IMR-90 (cell line): ENCODE measurements at regions not wholly inside any gene's neighbourhood (a gene's known extent, or its start where the extent isn't known, plus 50 kb on each side); places are given as distances from the start of the nearest gene placed in this dataset.

Experiments used
- ATAC-seq: fragments of 200-7000 bp; cut with Tn5 transposase; 2 replicates; pipeline ENCODE4 v1.9.1; 2020; ENCODE audit warnings: low read depth, mild to moderate bottlenecking, moderate library complexity
- BruUV-seq: library from RNA; stranded (reverse); fragments of 400-500 nt; replicated peaks from 2 replicates; lab custom pipeline; 2021; lab: Mats Ljungman, UMichigan
- CTCF ChIA-PET: fragments of 300-600 bp; formaldehyde crosslinking; extraction: SDS; loops from one replicate; lab custom pipeline; 2021; ENCODE audit warnings: antibody characterized with exemption; lab: Yijun Ruan, JAX
- POLR2A ChIA-PET: fragments of 300-600 bp; sonication (Branson Sonifier 250); formaldehyde crosslinking; loops from one replicate; lab custom pipeline; 2022; ENCODE audit warnings: antibody characterized with exemption; ENCODE audit not compliant: unreplicated experiment; lab: Charles Lee
- DNase-seq: peaks from one replicate; pipeline ENCODE4 v3.0.0; 2013
- H2AFZ ChIP-seq: replicated peaks from 2 replicates; pipeline ENCODE3; 2013; ENCODE audit warnings: low read length, mild to moderate bottlenecking; ENCODE audit not compliant: poor library complexity
- H2AK5ac ChIP-seq: 2 replicates; pipeline ENCODE4 v1.6.1; 2013; ENCODE audit warnings: low read depth, low read length, inconsistent platforms
- H2AK9ac ChIP-seq: replicated peaks from 2 replicates; pipeline ENCODE3; 2013; ENCODE audit warnings: mild to moderate bottlenecking, low read depth, low read length, moderate library complexity; ENCODE audit not compliant: poor library complexity
- H2BK120ac ChIP-seq: 2 replicates; pipeline ENCODE4 v1.6.1; 2013; ENCODE audit warnings: low read depth, low read length, inconsistent platforms
- H2BK15ac ChIP-seq: 3 replicates; pipeline ENCODE4 v1.6.1; 2013; ENCODE audit warnings: low read depth, low read length, inconsistent platforms
- H2BK20ac ChIP-seq: 2 replicates; pipeline ENCODE4 v1.6.1; 2013; ENCODE audit warnings: low read depth, mild to moderate bottlenecking, inconsistent platforms, low read length, moderate library complexity
- H2BK5ac ChIP-seq: 2 replicates; pipeline ENCODE4 v1.6.1; 2013; ENCODE audit warnings: mild to moderate bottlenecking, low read depth, low read length, inconsistent platforms; ENCODE audit not compliant: poor library complexity, severe bottlenecking
- H3K14ac ChIP-seq: replicated peaks from 2 replicates; pipeline ENCODE4 v1.6.1; 2013; ENCODE audit warnings: low read depth, low read length, inconsistent platforms
- H3K18ac ChIP-seq: 2 replicates; pipeline ENCODE4 v1.6.1; 2013; ENCODE audit warnings: low read depth, low read length, control low read depth
- H3K23ac ChIP-seq: 2 replicates; pipeline ENCODE4 v1.6.1; 2013; ENCODE audit warnings: low read depth, low read length, inconsistent platforms
- H3K27ac ChIP-seq: 2 replicates; pipeline ENCODE4 v1.5.1; 2013; ENCODE audit warnings: mild to moderate bottlenecking, control low read depth, low read length; ENCODE audit not compliant: insufficient read depth
- H3K27me3 ChIP-seq: 2 replicates; pipeline ENCODE4 v1.6.1; 2013; ENCODE audit warnings: low read length; ENCODE audit not compliant: control insufficient read depth, insufficient read depth
- H3K36me3 ChIP-seq: 2 replicates; pipeline ENCODE4 v1.6.1; 2013; ENCODE audit warnings: low read length, mixed read lengths; ENCODE audit not compliant: control insufficient read depth, insufficient read depth
- H3K4ac ChIP-seq: 2 replicates; pipeline ENCODE4 v1.6.1; 2013; ENCODE audit warnings: low read depth, low read length, inconsistent platforms
- H3K4me1 ChIP-seq: 2 replicates; pipeline ENCODE4 v1.6.1; 2013; ENCODE audit warnings: low read length, mixed read lengths; ENCODE audit not compliant: control insufficient read depth, insufficient read depth
- H3K4me2 ChIP-seq: 2 replicates; pipeline ENCODE4 v1.6.1; 2013; ENCODE audit warnings: low read depth, mild to moderate bottlenecking, control low read depth, low read length, moderate library complexity
- H3K4me3 ChIP-seq: 2 replicates; pipeline ENCODE4 v1.5.1; 2013; ENCODE audit warnings: low read depth, mild to moderate bottlenecking, control low read depth, low read length, moderate library complexity; ENCODE audit not compliant: insufficient read depth
- H3K56ac ChIP-seq: 2 replicates; pipeline ENCODE4 v1.6.1; 2013; ENCODE audit warnings: low read length, inconsistent platforms; ENCODE audit not compliant: insufficient read depth; ENCODE audit errors: extremely low read depth
- H3K79me1 ChIP-seq, 2 experiments: 2 replicates each; pipeline ENCODE4 v1.6.1; 2013; ENCODE audit warnings: low read length in 2 of 2, inconsistent platforms in 1 of 2, low read depth in 1 of 2
- H3K9ac ChIP-seq: 2 replicates; pipeline ENCODE4 v1.6.1; 2013; ENCODE audit warnings: low read depth, low read length, control low read depth
- H3K9me1 ChIP-seq: 2 replicates; pipeline ENCODE4 v1.6.1; 2013; ENCODE audit warnings: low read length, inconsistent platforms; ENCODE audit not compliant: insufficient read depth
- H3K9me3 ChIP-seq: 2 replicates; pipeline ENCODE4 v1.6.1; 2013; ENCODE audit warnings: low read length; ENCODE audit not compliant: control insufficient read depth, insufficient read depth
- H4K20me1 ChIP-seq: 2 replicates; pipeline ENCODE4 v1.6.1; 2013; ENCODE audit warnings: low read length, inconsistent platforms; ENCODE audit not compliant: insufficient read depth
- H4K5ac ChIP-seq: 2 replicates; pipeline ENCODE4 v1.6.1; 2013; ENCODE audit warnings: mild to moderate bottlenecking, low read depth, low read length, control low read depth
- H4K8ac ChIP-seq, 2 experiments: 2 replicates each; pipeline ENCODE4 v1.6.1; 2013; ENCODE audit warnings: low read depth in 2 of 2, low read length in 2 of 2, control low read depth in 1 of 2, inconsistent platforms in 1 of 2
- H4K91ac ChIP-seq: 2 replicates; pipeline ENCODE4 v1.6.1; 2013; ENCODE audit warnings: low read depth, low read length, inconsistent platforms; ENCODE audit not compliant: insufficient read depth
- CEBPB ChIP-seq: IDR thresholded peaks from 2 replicates; pipeline ENCODE4 v1.6.1; 2012; ENCODE audit warnings: low read depth, low read length, improper control_type of control experiment
- MAZ ChIP-seq: IDR thresholded peaks from 2 replicates; pipeline ENCODE4 v1.6.1; 2012; ENCODE audit warnings: low read depth, mild to moderate bottlenecking, low read length, improper control_type of control experiment, moderate library complexity, borderline replicate concordance
- MXI1 ChIP-seq: IDR thresholded peaks from 2 replicates; pipeline ENCODE4 v1.6.1; 2012; ENCODE audit warnings: low read depth, mild to moderate bottlenecking, low read length, moderate library complexity, borderline replicate concordance
- NFE2L2 ChIP-seq: fragments of 150-350 bp; IDR thresholded peaks from 2 replicates; pipeline ENCODE4 v1.6.1; 2016; ENCODE audit warnings: low read depth, mild to moderate bottlenecking, low read length
- POLR2A ChIP-seq: IDR thresholded peaks from 2 replicates; pipeline ENCODE4 v1.6.1; 2012; ENCODE audit warnings: mild to moderate bottlenecking, low read depth, low read length
- RAD21 ChIP-seq: IDR thresholded peaks from 2 replicates; pipeline ENCODE4 v1.6.1; 2012; ENCODE audit warnings: low read length, improper control_type of control experiment
- WGBS, 2 experiments: methylation state at CpG; one replicate each; pipeline versions ENCODE4 v1.1.5 to v1.1.7; 2013; ENCODE audit warnings: missing lambda C conversion rate in 2 of 2; ENCODE audit not compliant: insufficient read length in 1 of 2; ENCODE audit errors: extremely low coverage in 2 of 2; 5-methylcytosine and 5-hydroxymethylcytosine counted together
- dilution Hi-C: fragments of 300-500 bp; cut with HindIII; formaldehyde crosslinking; loops from one replicate; pipeline ENCODE4 v1.14.3; 2018; ENCODE audit warnings: low sequenced_read_pairs; ENCODE audit not compliant: unreplicated experiment
- in situ Hi-C: fragments of 300-500 bp; cut with MboI; formaldehyde crosslinking; loops from 3 replicates; pipeline ENCODE4 v1.14.3; 2019; ENCODE audit warnings: low sequenced_read_pairs, inconsistent platforms, mixed read lengths
- intact Hi-C: fragments of 100-400 bp; cut with micrococcal nuclease; formaldehyde crosslinking; loops from 2 replicates; pipeline ENCODE4 v1.10.0; 2022

- Histone ChIP-seq H3K4ac (no peak overlapping the region), H2AK9ac (no peak overlapping the region), H2AK5ac (no peak overlapping the region), H3K27ac (no peak overlapping the region), H3K9ac (no peak overlapping the region), H2BK15ac (no peak overlapping the region), H4K8ac (no peak overlapping the region), H2BK120ac (no peak overlapping the region), H3K36me3 (no peaks in the 10 kb centered on the region), H3K23ac (no peak overlapping the region), H3K56ac (no peak overlapping the region), H3K14ac (no peak overlapping the region), H3K27me3 (peaks cover 3% of the 10 kb centered on the region; the same call in 1 of the 2 replicates), H3K4me1 (no peaks in the 10 kb centered on the region), H3K79me1 (no peaks in the 10 kb centered on the region), H3K9me3 (no peaks in the 10 kb centered on the region), H4K91ac (no peak overlapping the region), H3K4me2 (no peak overlapping the region), H3K18ac (no peak overlapping the region), H2AFZ (no peak overlapping the region), H4K20me1 (no peaks in the 10 kb centered on the region), H3K4me3 (no peak overlapping the region), H2BK5ac (no peak overlapping the region), H2BK20ac (no peak overlapping the region), H4K5ac (no peak overlapping the region), H3K9me1 (no peaks in the 10 kb centered on the region)
- no CpG with 5 or more reads among the region's 2 CpGs for whole genome bisulfite sequencing, 2 experiments
- DNase-seq: peak; percentile 21
- ChIA-PET CTCF (no interaction called here), POLR2A (no interaction called here)
- dilution Hi-C loops: no loop called here
- no peak; the same call in 1 of the 2 replicates for ATAC-seq
- in situ Hi-C loops: loop anchor here (25.0 kb wide), 1 partner anchor 623 kb away; the partner anchor contains the start of gene PLXNC1
- no TSS peak for BruUV-seq
- TF ChIP-seq POLR2A (no peak), MXI1 (no peak), RAD21 (no peak), CEBPB (peak; percentile 42), MAZ (no peak), NFE2L2 (peak; percentile 52)
- intact Hi-C loops: loop anchor here (5.0 to 10.0 kb wide), 3 partner anchors 158 to 616 kb away; partner anchors contain the start of gene PLXNC1
Observed at GRCh38 chr12:94760786-94761185, 110.4 kb upstream of the TMCC3 start.
